IPS-20b (cell line): ENCODE measurements at regions not wholly inside any gene's neighbourhood (a gene's known extent, or its start where the extent isn't known, plus 50 kb on each side); places are given as distances from the start of the nearest gene placed in this dataset.

Source experiments
- H3K27ac ChIP-seq: one replicate; pipeline ENCODE4 v1.5.1; 2013; ENCODE audit warnings: low read length
- H3K27me3 ChIP-seq: 2 replicates; pipeline ENCODE4 v1.6.1; 2013; ENCODE audit warnings: mild to moderate bottlenecking, low read length, inconsistent platforms; ENCODE audit not compliant: insufficient read depth
- H3K36me3 ChIP-seq: 2 replicates; pipeline ENCODE4 v1.6.1; 2013; ENCODE audit warnings: low read depth, mild to moderate bottlenecking, inconsistent platforms, low read length, moderate library complexity; ENCODE audit not compliant: insufficient read depth
- H3K4me1 ChIP-seq: 2 replicates; pipeline ENCODE4 v1.6.1; 2013; ENCODE audit warnings: mild to moderate bottlenecking, control low read depth, inconsistent platforms, low read length, moderate library complexity; ENCODE audit not compliant: insufficient read depth
- H3K4me3 ChIP-seq: 2 replicates; pipeline ENCODE4 v1.5.1; 2013; ENCODE audit warnings: mild to moderate bottlenecking, low read length, inconsistent platforms
- H3K9ac ChIP-seq: 2 replicates; pipeline ENCODE4 v1.6.1; 2013; ENCODE audit warnings: low read depth, mild to moderate bottlenecking, inconsistent platforms, low read length, moderate library complexity
- H3K9me3 ChIP-seq: 2 replicates; pipeline ENCODE4 v1.6.1; 2013; ENCODE audit warnings: mild to moderate bottlenecking, low read depth, low read length, inconsistent platforms; ENCODE audit not compliant: insufficient read depth

- Histone ChIP-seq H3K9ac (no peak overlapping the region), H3K4me1 (no peaks in the 10 kb centered on the region), H3K27me3 (no peaks in the 10 kb centered on the region), H3K9me3 (no peaks in the 10 kb centered on the region), H3K4me3 (no peak overlapping the region), H3K36me3 (no peaks in the 10 kb centered on the region), H3K27ac (no peak overlapping the region)
Measured at GRCh38 chr2:15704086-15704787, 112.6 kb downstream of the DDX1 start.

- no peaks in the 10 kb centered on the region for H3K4me1 ChIP-seq
- no peak overlapping the region for H3K27ac ChIP-seq
- no peaks in the 10 kb centered on the region for H3K36me3 ChIP-seq
- no peaks in the 10 kb centered on the region for H3K27me3 ChIP-seq
- H3K9me3 ChIP-seq, result no peaks in the 10 kb centered on the region
- no peak overlapping the region for H3K9ac ChIP-seq
- H3K4me3 ChIP-seq, result no peak overlapping the region
Measured at GRCh38 chr2:15704788-15705115, 113.1 kb downstream of the DDX1 start.

GRCh38 chr2:15705310-15705709 lies 113.6 kb downstream of the DDX1 start:
- H3K36me3 ChIP-seq, result no peaks in the 10 kb centered on the region
- no peaks in the 10 kb centered on the region for H3K4me1 ChIP-seq
- no peak overlapping the region for H3K27ac ChIP-seq
- no peaks in the 10 kb centered on the region for H3K9me3 ChIP-seq
- H3K27me3 ChIP-seq, result no peaks in the 10 kb centered on the region
- H3K4me3 ChIP-seq, result no peak overlapping the region
- H3K9ac ChIP-seq, result no peak overlapping the region

GRCh38 chr2:15705839-15706386 lies 114.2 kb downstream of the DDX1 start:
- no peak overlapping the region for H3K9ac ChIP-seq
- H3K9me3 ChIP-seq, result no peaks in the 10 kb centered on the region
- no peaks in the 10 kb centered on the region for H3K27me3 ChIP-seq
- no peaks in the 10 kb centered on the region for H3K36me3 ChIP-seq
- H3K4me1 ChIP-seq, result no peaks in the 10 kb centered on the region
- H3K27ac ChIP-seq, result no peak overlapping the region
- no peak overlapping the region for H3K4me3 ChIP-seq

- Histone ChIP-seq H3K9ac (no peak overlapping the region), H3K9me3 (no peaks in the 10 kb centered on the region), H3K27me3 (no peaks in the 10 kb centered on the region), H3K4me3 (no peak overlapping the region), H3K27ac (no peak overlapping the region), H3K36me3 (no peaks in the 10 kb centered on the region), H3K4me1 (no peaks in the 10 kb centered on the region)
Measured at GRCh38 chr2:15706424-15706823, 114.8 kb downstream of the DDX1 start.

- Histone ChIP-seq H3K9ac (no peak overlapping the region), H3K27ac (no peak overlapping the region), H3K27me3 (no peaks in the 10 kb centered on the region), H3K9me3 (no peaks in the 10 kb centered on the region), H3K36me3 (no peaks in the 10 kb centered on the region), H3K4me1 (no peaks in the 10 kb centered on the region), H3K4me3 (no peak overlapping the region)
Measured at GRCh38 chr2:15706986-15707632, 115.4 kb downstream of the DDX1 start.

- H3K36me3 ChIP-seq, result no peaks in the 10 kb centered on the region
- H3K4me1 ChIP-seq, result no peaks in the 10 kb centered on the region
- H3K9ac ChIP-seq, result no peak overlapping the region
- no peak overlapping the region for H3K27ac ChIP-seq
- H3K27me3 ChIP-seq, result no peaks in the 10 kb centered on the region
- no peak overlapping the region for H3K4me3 ChIP-seq
- H3K9me3 ChIP-seq, result no peaks in the 10 kb centered on the region
Measured at GRCh38 chr2:15708161-15708560, 116.5 kb downstream of the DDX1 start.

GRCh38 chr2:15708865-15709820 lies 117.5 kb downstream of the DDX1 start:
- no peak overlapping the region for H3K9ac ChIP-seq
- no peaks in the 10 kb centered on the region for H3K36me3 ChIP-seq
- H3K4me1 ChIP-seq, result no peaks in the 10 kb centered on the region
- no peaks in the 10 kb centered on the region for H3K27me3 ChIP-seq
- no peaks in the 10 kb centered on the region for H3K9me3 ChIP-seq
- H3K4me3 ChIP-seq, result no peak overlapping the region
- no peak overlapping the region for H3K27ac ChIP-seq

- H3K4me1 ChIP-seq, result no peaks in the 10 kb centered on the region
- no peak overlapping the region for H3K9ac ChIP-seq
- no peaks in the 10 kb centered on the region for H3K27me3 ChIP-seq
- no peak overlapping the region for H3K4me3 ChIP-seq
- no peaks in the 10 kb centered on the region for H3K9me3 ChIP-seq
- no peaks in the 10 kb centered on the region for H3K36me3 ChIP-seq
- no peak overlapping the region for H3K27ac ChIP-seq
Measured at GRCh38 chr2:15711126-15711860, 119.6 kb downstream of the DDX1 start.

- H3K4me3 ChIP-seq, result no peak overlapping the region
- H3K9me3 ChIP-seq, result no peaks in the 10 kb centered on the region
- H3K9ac ChIP-seq, result no peak overlapping the region
- H3K4me1 ChIP-seq, result no peaks in the 10 kb centered on the region
- H3K27ac ChIP-seq, result no peak overlapping the region
- no peaks in the 10 kb centered on the region for H3K27me3 ChIP-seq
- H3K36me3 ChIP-seq, result no peaks in the 10 kb centered on the region
Measured at GRCh38 chr2:15712551-15713342, 121.1 kb downstream of the DDX1 start.
